Karpas-422 (cell line): ENCODE measurements at regions not wholly inside any gene's neighbourhood (a gene's known extent, or its start where the extent isn't known, plus 50 kb on each side); places are given as distances from the start of the nearest gene placed in this dataset.

Experiments
- DNase-seq: peaks from one replicate; pipeline ENCODE4 v3.0.0-alpha.2; 2015
- H2AFZ ChIP-seq: fragments of 200-600 bp; sonication (generic); 2 replicates; pipeline ENCODE4 v1.6.1; 2014; ENCODE audit warnings: antibody characterized with exemption, low read length, mixed read lengths
- H3K27ac ChIP-seq: fragments of 200-600 bp; sonication (generic); 2 replicates; pipeline ENCODE4 v1.5.1; 2014; ENCODE audit warnings: mild to moderate bottlenecking, low read length, moderate library complexity
- H3K27me3 ChIP-seq: fragments of 200-600 bp; sonication (generic); 2 replicates; pipeline ENCODE4 v1.6.1; 2014; ENCODE audit warnings: low read length, mixed read lengths
- H3K36me3 ChIP-seq: fragments of 200-600 bp; sonication (generic); 2 replicates; pipeline ENCODE4 v1.6.1; 2014; ENCODE audit warnings: low read length, mixed read lengths; ENCODE audit not compliant: insufficient read depth
- H3K4me1 ChIP-seq: fragments of 200-600 bp; sonication (generic); 2 replicates; pipeline ENCODE4 v1.6.1; 2014; ENCODE audit warnings: mild to moderate bottlenecking, low read length, mixed read lengths
- H3K4me2 ChIP-seq: fragments of 200-600 bp; sonication (generic); 2 replicates; pipeline ENCODE4 v1.6.1; 2014; ENCODE audit warnings: low read length, low read depth, mild to moderate bottlenecking; ENCODE audit not compliant: poor library complexity, severe bottlenecking
- H3K4me3 ChIP-seq: fragments of 200-600 bp; sonication (generic); 2 replicates; pipeline ENCODE4 v1.5.1; 2014; ENCODE audit warnings: mild to moderate bottlenecking, antibody characterized with exemption, low read length, mixed read lengths
- H3K79me2 ChIP-seq: fragments of 200-600 bp; sonication (generic); 2 replicates; pipeline ENCODE4 v1.6.1; 2014; ENCODE audit warnings: mild to moderate bottlenecking, low read length, mixed read lengths
- H3K9ac ChIP-seq: fragments of 200-600 bp; sonication (generic); 2 replicates; pipeline ENCODE4 v1.6.0; 2014; ENCODE audit warnings: low read length
- H3K9me2 ChIP-seq: fragments of 200-600 bp; sonication (generic), shearing (Covaris generic); replicated peaks from 2 replicates; pipeline ENCODE4 v1.6.0; 2014; ENCODE audit warnings: mild to moderate bottlenecking, low read length, moderate library complexity; ENCODE audit not compliant: insufficient read depth
- H3K9me3 ChIP-seq: fragments of 300-700, 200-600 bp; sonication (generic); 2 replicates; pipeline ENCODE4 v1.6.1; 2014; ENCODE audit warnings: low read length, mixed read lengths
- H4K20me1 ChIP-seq: fragments of 200-600 bp; sonication (generic); 2 replicates; pipeline ENCODE4 v1.6.1; 2014; ENCODE audit warnings: mild to moderate bottlenecking, antibody characterized with exemption, low read length, low read depth; ENCODE audit not compliant: insufficient read depth

DNA sequence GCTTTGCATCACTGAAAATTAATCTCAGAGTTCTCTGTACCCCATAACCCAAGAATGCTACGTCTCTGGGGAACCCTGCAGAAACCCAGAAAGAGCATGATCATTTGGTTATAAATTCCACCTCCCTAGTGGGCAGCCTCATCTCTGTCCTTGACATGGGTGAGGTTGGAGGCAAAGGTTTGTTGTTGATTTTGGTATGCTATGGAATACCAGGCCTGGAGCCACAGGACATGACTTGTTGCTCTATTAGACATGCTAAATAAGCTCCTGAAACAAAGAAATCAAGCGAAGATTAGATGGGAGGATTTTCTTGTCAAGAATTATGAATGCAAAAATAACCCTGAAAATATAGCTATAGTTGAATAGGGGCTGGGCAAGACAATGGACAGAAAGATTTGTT, 197.4 kb upstream of the CAMK1G start:
- H3K9ac ChIP-seq = no peak overlapping the region
- H3K4me1 ChIP-seq = no peaks in the 10 kb centered on the region
- no peaks in the 10 kb centered on the region for H3K27me3 ChIP-seq
- no peak overlapping the region for H3K4me2 ChIP-seq
- H3K4me3 ChIP-seq = no peak overlapping the region
- no peak for DNase-seq
- no peak overlapping the region for H2AFZ ChIP-seq
- H3K9me3 ChIP-seq = no peaks in the 10 kb centered on the region
- H3K36me3 ChIP-seq = no peaks in the 10 kb centered on the region
- H4K20me1 ChIP-seq = no peaks in the 10 kb centered on the region
- H3K9me2 ChIP-seq = no peaks in the 10 kb centered on the region
- no peak overlapping the region for H3K27ac ChIP-seq
- no peaks in the 10 kb centered on the region for H3K79me2 ChIP-seq

DNA sequence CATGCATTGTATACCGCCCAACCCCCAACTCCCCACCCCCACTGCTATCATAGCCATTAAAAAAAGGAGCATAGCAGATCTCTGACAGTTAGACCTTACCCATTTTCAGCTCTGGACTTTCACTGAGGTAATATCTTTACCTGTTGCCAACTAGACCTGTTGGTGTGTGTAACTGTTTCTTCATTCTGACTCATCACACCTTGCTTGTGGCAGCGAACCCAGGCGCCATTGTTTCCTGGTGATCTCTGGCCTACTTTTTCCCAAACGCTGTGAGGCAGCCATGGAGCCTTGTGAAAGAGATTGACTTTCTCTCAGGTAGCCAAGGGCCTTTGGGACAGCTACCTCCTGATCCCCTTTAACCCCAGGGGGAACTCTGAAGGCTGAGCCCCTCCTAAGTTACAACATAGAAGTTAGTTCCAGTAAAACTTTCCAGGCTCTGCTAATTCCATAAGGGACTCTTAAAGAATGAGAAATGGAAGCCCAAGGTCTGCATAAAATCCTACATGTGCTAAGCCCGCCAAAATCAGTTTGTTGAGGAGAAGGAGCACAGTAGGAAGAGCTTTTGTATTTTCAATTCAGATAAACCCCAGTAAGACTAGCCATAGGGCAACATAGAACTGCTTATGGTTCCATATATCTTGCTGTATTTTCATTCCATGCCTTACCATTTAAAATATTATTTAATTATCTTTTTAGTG, 196.1 kb upstream of the CAMK1G start:
- DNase-seq = no peak
- H3K9me3 ChIP-seq = no peaks in the 10 kb centered on the region
- H3K4me2 ChIP-seq = no peak overlapping the region
- H3K36me3 ChIP-seq = no peaks in the 10 kb centered on the region
- no peak overlapping the region for H2AFZ ChIP-seq
- no peak overlapping the region for H3K27ac ChIP-seq
- H3K9me2 ChIP-seq = no peaks in the 10 kb centered on the region
- H3K79me2 ChIP-seq = no peaks in the 10 kb centered on the region
- H3K9ac ChIP-seq = no peak overlapping the region
- H3K4me3 ChIP-seq = no peak overlapping the region
- H3K4me1 ChIP-seq = no peaks in the 10 kb centered on the region
- no peaks in the 10 kb centered on the region for H4K20me1 ChIP-seq
- no peaks in the 10 kb centered on the region for H3K27me3 ChIP-seq

- no peak overlapping the region for H2AFZ ChIP-seq
- H3K9me3 ChIP-seq = no peaks in the 10 kb centered on the region
- no peaks in the 10 kb centered on the region for H3K4me1 ChIP-seq
- H3K4me3 ChIP-seq = no peak overlapping the region
- H3K27ac ChIP-seq = no peak overlapping the region
- no peak overlapping the region for H3K9ac ChIP-seq
- no peaks in the 10 kb centered on the region for H4K20me1 ChIP-seq
- H3K36me3 ChIP-seq = no peaks in the 10 kb centered on the region
- no peaks in the 10 kb centered on the region for H3K9me2 ChIP-seq
- no peaks in the 10 kb centered on the region for H3K79me2 ChIP-seq
- no peak for DNase-seq
- no peak overlapping the region for H3K4me2 ChIP-seq
- no peaks in the 10 kb centered on the region for H3K27me3 ChIP-seq
These were observed 195.6 kb upstream of the CAMK1G start for GRCh38 chr1:209387969-209388329.

- H3K4me2 ChIP-seq = no peak overlapping the region
These were observed 195.2 kb upstream of the CAMK1G start for GRCh38 chr1:209388358-209388757.

DNA sequence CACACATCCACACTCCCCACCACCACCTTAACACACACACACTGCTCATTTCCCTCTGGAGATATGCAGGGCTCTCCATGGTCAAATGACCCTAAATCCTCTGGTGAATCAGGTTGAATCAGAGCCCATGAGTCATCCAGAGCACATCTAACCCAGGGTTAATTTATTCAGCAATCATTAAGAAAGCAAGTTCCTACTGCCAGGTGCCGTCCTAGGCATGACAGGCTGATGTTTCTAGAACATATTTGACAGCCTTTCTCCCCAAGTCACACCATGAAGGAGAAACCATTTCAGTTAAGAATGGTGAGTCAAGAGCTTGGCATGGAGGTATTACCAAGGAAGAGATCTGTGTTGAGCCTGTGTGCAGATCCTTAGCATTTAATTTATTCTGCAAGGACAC, 194.3 kb upstream of the CAMK1G start:
- Histone ChIP-seq H3K36me3 (no peaks in the 10 kb centered on the region), H3K79me2 (no peaks in the 10 kb centered on the region), H3K9ac (no peak overlapping the region), H3K4me1 (no peaks in the 10 kb centered on the region), H3K4me2 (no peak overlapping the region), H4K20me1 (no peaks in the 10 kb centered on the region), H3K9me3 (no peaks in the 10 kb centered on the region), H3K27ac (no peak overlapping the region), H3K4me3 (no peak overlapping the region), H2AFZ (no peak overlapping the region), H3K27me3 (no peaks in the 10 kb centered on the region), H3K9me2 (no peaks in the 10 kb centered on the region)
- no peak for DNase-seq

More at GRCh38 chr1:209388358-209388757, 195.2 kb upstream of the CAMK1G start:
- H3K9me3 ChIP-seq = no peaks in the 10 kb centered on the region
- no peaks in the 10 kb centered on the region for H4K20me1 ChIP-seq
- no peaks in the 10 kb centered on the region for H3K9me2 ChIP-seq
- H3K36me3 ChIP-seq = no peaks in the 10 kb centered on the region
- no peak overlapping the region for H3K9ac ChIP-seq
- no peaks in the 10 kb centered on the region for H3K4me1 ChIP-seq
- H3K79me2 ChIP-seq = no peaks in the 10 kb centered on the region
- H3K27me3 ChIP-seq = no peaks in the 10 kb centered on the region
- no peak overlapping the region for H3K4me3 ChIP-seq
- H3K27ac ChIP-seq = no peak overlapping the region
- no peak overlapping the region for H2AFZ ChIP-seq
- no peak for DNase-seq

DNA sequence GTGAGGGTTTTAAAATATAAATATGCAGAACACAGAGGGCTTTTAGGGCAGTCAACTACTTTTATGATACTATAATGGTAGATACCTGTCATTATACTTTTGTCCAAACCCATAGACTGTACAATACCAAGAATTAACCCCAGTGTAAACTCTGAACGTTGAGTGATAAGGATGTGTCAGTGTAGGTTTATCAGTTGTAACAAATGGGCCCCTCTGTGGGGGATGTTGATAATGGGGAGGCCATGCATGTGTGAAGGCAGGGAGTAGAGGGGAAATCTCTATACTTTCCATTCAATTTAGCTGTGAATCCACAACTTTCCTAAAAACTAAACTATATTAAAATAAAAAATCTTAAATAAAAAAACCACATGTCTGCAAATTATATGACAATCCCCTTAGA, 193.5 kb upstream of the CAMK1G start:
- no peak overlapping the region for H3K9ac ChIP-seq
- H3K9me3 ChIP-seq = no peaks in the 10 kb centered on the region
- H4K20me1 ChIP-seq = no peaks in the 10 kb centered on the region
- no peak overlapping the region for H2AFZ ChIP-seq
- no peak overlapping the region for H3K4me2 ChIP-seq
- H3K27me3 ChIP-seq = no peaks in the 10 kb centered on the region
- no peaks in the 10 kb centered on the region for H3K79me2 ChIP-seq
- H3K36me3 ChIP-seq = no peaks in the 10 kb centered on the region
- no peak for DNase-seq
- H3K4me3 ChIP-seq = no peak overlapping the region
- H3K4me1 ChIP-seq = no peaks in the 10 kb centered on the region
- no peaks in the 10 kb centered on the region for H3K9me2 ChIP-seq
- H3K27ac ChIP-seq = no peak overlapping the region

DNA sequence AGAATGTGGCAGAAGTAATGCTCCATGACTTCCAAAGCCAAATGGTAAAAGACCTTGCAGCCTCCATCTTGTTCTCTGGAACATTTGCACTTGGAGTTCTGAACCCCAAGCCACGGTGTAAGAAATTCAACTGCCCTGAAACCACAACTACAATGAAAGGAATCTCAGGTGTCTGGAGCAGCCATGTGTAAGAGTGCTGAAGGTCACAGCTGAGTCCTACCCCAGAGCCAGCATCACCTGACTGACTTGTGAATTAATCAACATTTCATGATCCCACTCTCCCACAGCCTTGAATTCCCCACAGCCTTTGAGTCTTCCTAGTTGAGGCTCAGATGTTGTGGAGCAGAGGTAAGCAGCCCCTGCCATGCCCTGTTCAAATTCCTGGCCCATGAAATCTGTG, 192.8 kb upstream of the CAMK1G start:
- H3K4me1 ChIP-seq = no peaks in the 10 kb centered on the region
- H3K27ac ChIP-seq = no peak overlapping the region
- H3K79me2 ChIP-seq = no peaks in the 10 kb centered on the region
- no peaks in the 10 kb centered on the region for H4K20me1 ChIP-seq
- no peak overlapping the region for H3K9ac ChIP-seq
- H3K36me3 ChIP-seq = no peaks in the 10 kb centered on the region
- H3K9me3 ChIP-seq = no peaks in the 10 kb centered on the region
- H2AFZ ChIP-seq = no peak overlapping the region
- no peak overlapping the region for H3K4me2 ChIP-seq
- no peak for DNase-seq
- no peaks in the 10 kb centered on the region for H3K27me3 ChIP-seq
- no peak overlapping the region for H3K4me3 ChIP-seq
- H3K9me2 ChIP-seq = no peaks in the 10 kb centered on the region

GRCh38 chr1:209391792-209392191, 191.7 kb upstream of the CAMK1G start:
- H3K79me2 ChIP-seq = no peaks in the 10 kb centered on the region
- no peaks in the 10 kb centered on the region for H3K4me1 ChIP-seq
- DNase-seq = no peak
- no peaks in the 10 kb centered on the region for H3K36me3 ChIP-seq
- no peak overlapping the region for H3K4me2 ChIP-seq
- no peaks in the 10 kb centered on the region for H3K27me3 ChIP-seq
- H3K9me3 ChIP-seq = no peaks in the 10 kb centered on the region
- H3K4me3 ChIP-seq = no peak overlapping the region
- H4K20me1 ChIP-seq = no peaks in the 10 kb centered on the region
- H3K27ac ChIP-seq = no peak overlapping the region
- H3K9me2 ChIP-seq = no peaks in the 10 kb centered on the region
- H3K9ac ChIP-seq = no peak overlapping the region
- H2AFZ ChIP-seq = no peak overlapping the region

DNA sequence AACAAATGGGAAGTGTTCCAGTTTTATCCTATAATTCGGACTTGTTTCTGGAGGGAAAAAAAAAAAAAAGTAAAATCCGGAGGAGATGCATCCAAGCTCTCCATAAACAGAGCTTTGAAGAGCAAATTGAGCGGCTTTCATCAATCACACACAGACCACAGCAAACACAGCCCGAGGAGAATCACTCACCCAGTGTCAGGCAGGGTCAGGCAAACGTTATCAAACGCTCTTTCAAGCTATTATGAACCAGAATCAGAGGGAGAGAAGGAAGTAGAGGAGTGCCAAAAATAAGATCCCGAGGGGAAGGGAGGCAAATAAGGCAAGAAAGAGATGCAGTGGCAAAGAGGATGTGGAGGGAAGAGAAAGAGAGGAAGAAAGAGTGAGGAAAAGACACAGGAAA, 188.3 kb upstream of the CAMK1G start:
- no peaks in the 10 kb centered on the region for H3K9me2 ChIP-seq
- H3K79me2 ChIP-seq = no peaks in the 10 kb centered on the region
- no peak overlapping the region for H3K9ac ChIP-seq
- H3K4me3 ChIP-seq = no peak overlapping the region
- no peaks in the 10 kb centered on the region for H3K36me3 ChIP-seq
- no peak overlapping the region for H3K4me2 ChIP-seq
- H4K20me1 ChIP-seq = no peaks in the 10 kb centered on the region
- no peak for DNase-seq
- H2AFZ ChIP-seq = no peak overlapping the region
- H3K9me3 ChIP-seq = no peaks in the 10 kb centered on the region
- no peaks in the 10 kb centered on the region for H3K27me3 ChIP-seq
- no peak overlapping the region for H3K27ac ChIP-seq
- H3K4me1 ChIP-seq = no peaks in the 10 kb centered on the region
